HEK293 (cell line): ENCODE measurements at regions not wholly inside any gene's neighbourhood (a gene's known extent, or its start where the extent isn't known, plus 50 kb on each side); places are given as distances from the start of the nearest gene placed in this dataset.

Experiments used
- CTCF ChIA-PET: fragments of 350-600 bp; formaldehyde crosslinking; extraction: SDS; loops from one replicate; lab custom pipeline; 2021; ENCODE audit warnings: antibody characterized with exemption; lab: Yijun Ruan, JAX
- POLR2A ChIA-PET: fragments of 300-600 bp; formaldehyde crosslinking; extraction: SDS; loops from one replicate; lab custom pipeline; 2020; ENCODE audit warnings: antibody characterized with exemption, inconsistent platforms; lab: Yijun Ruan, JAX
- H3K27ac ChIP-seq: fragments of 200-500 bp; sonication (Bioruptor generic); 2 replicates; pipeline ENCODE4 v1.5.1; 2014; ENCODE audit warnings: low read depth, low read length, control low read depth, inconsistent platforms; ENCODE audit errors: extremely low read depth
- H3K36me3 ChIP-seq, 2 experiments: fragments of 200-500 bp in 1 of 2; sonication (Bioruptor generic) in 1 of 2; 1 replicate in 1 of 2; 2 replicates in 1 of 2; pipeline ENCODE4 v1.5.1; 2014 to 2017; ENCODE audit warnings: inconsistent platforms in 2 of 2, low read length in 2 of 2; ENCODE audit not compliant: control insufficient read depth in 2 of 2, insufficient read depth in 1 of 2
- H3K4me1 ChIP-seq: fragments of 200-500 bp; sonication (Bioruptor generic); 2 replicates; pipeline ENCODE4 v1.5.1; 2014; ENCODE audit warnings: mild to moderate bottlenecking, low read length, inconsistent platforms; ENCODE audit not compliant: control insufficient read depth, insufficient read depth
- H3K4me3 ChIP-seq: 2 replicates; pipeline ENCODE4 v1.5.1; 2011; ENCODE audit warnings: low read depth, mild to moderate bottlenecking, control low read depth, low read length, moderate library complexity
- H3K9me3 ChIP-seq: fragments of 200-500 bp; sonication (Bioruptor generic); 2 replicates; pipeline ENCODE4 v1.5.1; 2014; ENCODE audit warnings: low read depth, low read length, inconsistent platforms; ENCODE audit not compliant: control insufficient read depth, insufficient read depth
- EGR2 ChIP-seq: fragments of 450-650 bp; formaldehyde crosslinking; IDR thresholded peaks from 2 replicates; pipeline ENCODE4 v1.5.1; 2016; ENCODE audit warnings: low read depth, missing biosample characterization, missing genetic modification characterization
- GLI4 ChIP-seq: fragments of 450-650 bp; formaldehyde crosslinking; IDR thresholded peaks from 2 replicates; pipeline ENCODE4 v1.5.1; 2016; ENCODE audit warnings: missing biosample characterization, missing genetic modification characterization
- GLIS2 ChIP-seq: fragments of 450-650 bp; formaldehyde crosslinking; IDR thresholded peaks from 2 replicates; pipeline ENCODE4 v1.5.1; 2016; ENCODE audit warnings: missing biosample characterization, missing genetic modification characterization
- OVOL3 ChIP-seq: fragments of 450-650 bp; formaldehyde crosslinking; IDR thresholded peaks from 2 replicates; pipeline ENCODE4 v1.5.1; 2016; ENCODE audit warnings: missing biosample characterization, missing genetic modification characterization
- SP2 ChIP-seq: fragments of 450-650 bp; formaldehyde crosslinking; IDR thresholded peaks from 2 replicates; pipeline ENCODE4 v1.5.1; 2016; ENCODE audit warnings: missing biosample characterization, missing genetic modification characterization
- YY1 ChIP-seq: fragments of 450-650 bp; formaldehyde crosslinking; IDR thresholded peaks from 2 replicates; pipeline ENCODE4 v1.5.1; 2018; ENCODE audit warnings: missing biosample characterization, missing genetic modification characterization
- YY2 ChIP-seq: fragments of 450-650 bp; formaldehyde crosslinking; IDR thresholded peaks from 2 replicates; pipeline ENCODE4 v1.5.1; 2016; ENCODE audit warnings: missing biosample characterization, missing genetic modification characterization
- ZBTB7A ChIP-seq: fragments of 450-650 bp; formaldehyde crosslinking; IDR thresholded peaks from 2 replicates; pipeline ENCODE4 v1.5.1; 2016; ENCODE audit warnings: low read depth, missing biosample characterization, missing genetic modification characterization
- ZEB2 ChIP-seq: fragments of 450-650 bp; formaldehyde crosslinking; IDR thresholded peaks from 2 replicates; pipeline ENCODE4 v1.5.1; 2016; ENCODE audit warnings: missing biosample characterization, missing genetic modification characterization
- ZFP3 ChIP-seq: fragments of 450-650 bp; formaldehyde crosslinking; IDR thresholded peaks from 2 replicates; pipeline ENCODE4 v1.5.1; 2016; ENCODE audit warnings: low read depth, missing biosample characterization, missing genetic modification characterization
- ZNF10 ChIP-seq: fragments of 450-650 bp; formaldehyde crosslinking; IDR thresholded peaks from 2 replicates; pipeline ENCODE4 v1.5.1; 2017; ENCODE audit warnings: missing biosample characterization, missing genetic modification characterization
- ZNF133 ChIP-seq: fragments of 450-650 bp; formaldehyde crosslinking; IDR thresholded peaks from 2 replicates; pipeline ENCODE4 v1.5.1; 2016; ENCODE audit warnings: missing biosample characterization, missing genetic modification characterization
- ZNF223 ChIP-seq: fragments of 450-650 bp; formaldehyde crosslinking; IDR thresholded peaks from 2 replicates; pipeline ENCODE4 v1.5.1; 2016; ENCODE audit warnings: missing biosample characterization, missing genetic modification characterization
- ZNF274 ChIP-seq, 2 experiments: fragments of 200-500 bp in 1 of 2; fragments of 450-650 bp in 1 of 2; sonication (Bioruptor generic) in 1 of 2; formaldehyde crosslinking in 1 of 2; IDR thresholded peaks; 2 replicates each; pipeline versions ENCODE4 v1.5.1 to v1.6.1; 2014 to 2016; ENCODE audit warnings: borderline replicate concordance in 1 of 2, inconsistent platforms in 1 of 2, low read length in 1 of 2, missing biosample characterization in 1 of 2, missing genetic modification characterization in 1 of 2
- ZNF350 ChIP-seq: fragments of 450-650 bp; formaldehyde crosslinking; IDR thresholded peaks from 2 replicates; pipeline ENCODE4 v1.5.0; 2017; ENCODE audit warnings: missing biosample characterization, mild to moderate bottlenecking, missing genetic modification characterization
- ZNF37A ChIP-seq: fragments of 450-650 bp; IDR thresholded peaks from 2 replicates; pipeline ENCODE4 v1.5.1; 2018; ENCODE audit warnings: missing biosample characterization, missing genetic modification characterization
- ZNF560 ChIP-seq: fragments of 450-650 bp; formaldehyde crosslinking; IDR thresholded peaks from 2 replicates; pipeline ENCODE4 v1.5.1; 2017; ENCODE audit warnings: missing biosample characterization, missing genetic modification characterization, borderline replicate concordance
- ZNF626 ChIP-seq: fragments of 450-650 bp; sonication (Bioruptor Pico); formaldehyde crosslinking; IDR thresholded peaks from 2 replicates; pipeline ENCODE4 v1.5.1; 2018; ENCODE audit warnings: missing biosample characterization, missing genetic modification characterization, inconsistent platforms
- ZNF701 ChIP-seq: fragments of 450-650 bp; formaldehyde crosslinking; IDR thresholded peaks from 2 replicates; pipeline ENCODE4 v1.5.1; 2016; ENCODE audit warnings: missing biosample characterization, missing genetic modification characterization
- ZSCAN16 ChIP-seq: fragments of 450-650 bp; formaldehyde crosslinking; IDR thresholded peaks from 2 replicates; pipeline ENCODE4 v1.5.1; 2016; ENCODE audit warnings: missing biosample characterization, missing genetic modification characterization
- TF ChIP-seq, protein P1 (sequence below): fragments of 450-650 bp; formaldehyde crosslinking; conservative IDR thresholded peaks from 2 replicates; pipeline ENCODE4 v1.5.1; 2016; ENCODE audit warnings: low read depth, missing biosample characterization, missing genetic modification characterization
- TF ChIP-seq, protein P2 (sequence below): fragments of 450-650 bp; formaldehyde crosslinking; IDR thresholded peaks from 2 replicates; pipeline ENCODE4 v1.5.1; 2016; ENCODE audit warnings: missing biosample characterization, missing genetic modification characterization
- TF ChIP-seq, protein P3 (sequence below): fragments of 450-650 bp; formaldehyde crosslinking; IDR thresholded peaks from 2 replicates; pipeline ENCODE4 v1.5.1; 2016; ENCODE audit warnings: missing biosample characterization, missing genetic modification characterization

DNA sequence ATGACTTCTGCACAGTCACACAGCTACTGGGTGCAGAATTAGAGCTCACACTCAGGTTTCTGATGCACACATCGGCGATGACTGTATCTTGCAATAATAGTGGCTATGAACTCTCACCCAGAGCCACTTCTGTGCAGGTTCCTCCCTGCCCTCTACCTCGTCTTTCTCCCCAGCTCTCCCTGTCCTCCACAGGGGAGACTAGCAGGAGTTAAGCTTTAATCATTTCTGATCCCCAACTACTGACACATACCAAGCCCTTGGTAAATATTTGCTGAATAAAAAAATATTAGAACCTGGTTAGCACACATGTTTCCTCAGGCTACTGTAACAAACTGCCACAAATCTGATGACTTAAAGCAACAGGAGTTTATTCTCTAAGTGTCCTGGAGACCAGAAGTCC, 222.7 kb upstream of the FOXA2 start (continued):
- TF ChIP-seq, protein P1, sequence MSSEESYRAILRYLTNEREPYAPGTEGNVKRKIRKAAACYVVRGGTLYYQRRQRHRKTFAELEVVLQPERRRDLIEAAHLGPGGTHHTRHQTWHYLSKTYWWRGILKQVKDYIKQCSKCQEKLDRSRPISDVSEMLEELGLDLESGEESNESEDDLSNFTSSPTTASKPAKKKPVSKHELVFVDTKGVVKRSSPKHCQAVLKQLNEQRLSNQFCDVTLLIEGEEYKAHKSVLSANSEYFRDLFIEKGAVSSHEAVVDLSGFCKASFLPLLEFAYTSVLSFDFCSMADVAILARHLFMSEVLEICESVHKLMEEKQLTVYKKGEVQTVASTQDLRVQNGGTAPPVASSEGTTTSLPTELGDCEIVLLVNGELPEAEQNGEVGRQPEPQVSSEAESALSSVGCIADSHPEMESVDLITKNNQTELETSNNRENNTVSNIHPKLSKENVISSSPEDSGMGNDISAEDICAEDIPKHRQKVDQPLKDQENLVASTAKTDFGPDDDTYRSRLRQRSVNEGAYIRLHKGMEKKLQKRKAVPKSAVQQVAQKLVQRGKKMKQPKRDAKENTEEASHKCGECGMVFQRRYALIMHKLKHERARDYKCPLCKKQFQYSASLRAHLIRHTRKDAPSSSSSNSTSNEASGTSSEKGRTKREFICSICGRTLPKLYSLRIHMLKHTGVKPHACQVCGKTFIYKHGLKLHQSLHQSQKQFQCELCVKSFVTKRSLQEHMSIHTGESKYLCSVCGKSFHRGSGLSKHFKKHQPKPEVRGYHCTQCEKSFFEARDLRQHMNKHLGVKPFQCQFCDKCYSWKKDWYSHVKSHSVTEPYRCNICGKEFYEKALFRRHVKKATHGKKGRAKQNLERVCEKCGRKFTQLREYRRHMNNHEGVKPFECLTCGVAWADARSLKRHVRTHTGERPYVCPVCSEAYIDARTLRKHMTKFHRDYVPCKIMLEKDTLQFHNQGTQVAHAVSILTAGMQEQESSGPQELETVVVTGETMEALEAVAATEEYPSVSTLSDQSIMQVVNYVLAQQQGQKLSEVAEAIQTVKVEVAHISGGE = no peak
- TF ChIP-seq ZNF560 (tag by site-specific recombination) = no peak

DNA sequence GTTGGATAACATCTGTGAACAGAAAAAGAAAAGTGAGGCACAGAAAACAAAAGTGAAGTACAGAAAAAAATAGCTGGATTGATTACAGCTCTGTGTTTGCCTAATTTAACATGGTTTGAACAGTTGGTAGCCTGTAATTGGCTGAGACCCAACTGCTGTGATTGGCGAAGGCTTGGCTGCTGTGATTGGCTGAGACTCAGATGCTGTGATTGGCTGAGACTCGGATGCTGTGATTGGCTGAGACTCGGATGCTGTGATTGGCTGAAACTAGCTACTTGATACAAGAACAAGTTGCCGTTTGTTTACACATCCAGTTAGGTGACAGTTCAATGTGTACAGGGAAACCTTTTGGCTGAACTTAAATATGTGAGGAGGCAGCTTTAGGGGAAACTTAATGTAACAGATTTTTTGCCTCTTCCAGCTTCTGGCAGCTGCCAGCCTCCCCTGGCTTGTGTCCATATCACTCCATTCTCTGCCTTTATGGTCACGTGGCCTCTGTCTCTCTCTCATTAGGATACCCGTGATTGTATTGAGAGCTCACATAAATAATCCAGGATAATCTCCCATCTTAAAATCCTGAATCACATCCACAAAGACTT, 223.4 kb upstream of the FOXA2 start:
- CTCF ChIA-PET = interaction anchor here (1.0 to 1.4 kb wide), 3 partner anchors 11 to 118 kb away, joined by 3 to 6 read pairs (median 3); no protein-coding TSS in a partner anchor
- Histone ChIP-seq H3K4me3 (no peak overlapping the region), H3K27ac (no peak overlapping the region)
- TF ChIP-seq ZNF274 (IDR thresholded peaks at IDR 0.05; ENCODE audit: low read length) = no peak
- no peak for TF ChIP-seq ZNF274 (tag by site-specific recombination; IDR thresholded peaks at IDR 0.05; ENCODE audit: borderline replicate concordance)
- 0 out of 2 replicates have a peak, but pooled peaks have one; percentile 18 for TF ChIP-seq SP2 (tag by site-specific recombination)
- TF ChIP-seq, all 188 proteins: peak for 1
- Histone ChIP-seq H3K4me1 (no peaks in the 10 kb centered on the region), H3K9me3 (no peaks in the 10 kb centered on the region), H3K36me3 (no peaks in the 10 kb centered on the region)
- POLR2A ChIA-PET = no interaction called here

DNA sequence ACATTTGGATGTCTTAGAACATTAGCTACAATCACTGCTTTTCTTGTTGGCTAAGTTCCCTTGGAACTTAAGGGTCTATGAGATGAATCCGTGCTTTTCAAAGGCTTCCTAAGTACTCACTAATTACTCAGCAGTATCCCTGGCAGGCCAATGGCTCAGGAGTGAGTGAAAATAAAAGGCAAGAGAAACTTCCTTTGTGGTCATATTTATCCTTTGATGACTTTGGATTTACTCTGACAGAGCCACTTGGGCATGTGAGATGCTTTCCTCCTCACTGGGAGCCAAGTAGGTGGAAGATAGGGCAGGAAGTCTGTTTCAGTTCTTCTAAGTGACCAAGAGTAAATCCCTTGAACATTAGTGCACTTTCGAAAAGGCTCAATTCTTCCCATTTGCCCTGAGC, 224.3 kb upstream of the FOXA2 start:
- H3K4me1 ChIP-seq = no peaks in the 10 kb centered on the region
- ChIA-PET POLR2A (no interaction called here), CTCF (interaction anchor here (1.4 kb wide), 1 partner anchor 117 kb away, joined by 6 read pairs; no protein-coding TSS in a partner anchor)
- H3K36me3 ChIP-seq = no peaks in the 10 kb centered on the region
- H3K27ac ChIP-seq = no peak overlapping the region
- H3K4me3 ChIP-seq = no peak overlapping the region
- no peaks in the 10 kb centered on the region for H3K9me3 ChIP-seq
- TF ChIP-seq ZNF133 (no peak), ZFP3 (tag by site-specific recombination) (no peak), ZNF350 (tag by site-specific recombination) (no peak), ZSCAN16 (no peak), ZNF626 (tag by site-specific recombination) (no peak), ZNF37A (no peak), ZNF223 (tag by site-specific recombination) (no peak), ZNF701 (tag by site-specific recombination) (no peak), GLIS2 (tag by site-specific recombination) (no peak), ZNF10 (tag by site-specific recombination) (no peak), ZEB2 (tag by site-specific recombination) (no peak), OVOL3 (tag by site-specific recombination) (no peak), ZBTB7A (tag by site-specific recombination) (no peak), YY2 (tag by site-specific recombination) (no peak), EGR2 (tag by site-specific recombination) (no peak), YY1 (tag by site-specific recombination) (no peak), GLI4 (tag by site-specific recombination) (no peak)
- TF ChIP-seq, protein P2, sequence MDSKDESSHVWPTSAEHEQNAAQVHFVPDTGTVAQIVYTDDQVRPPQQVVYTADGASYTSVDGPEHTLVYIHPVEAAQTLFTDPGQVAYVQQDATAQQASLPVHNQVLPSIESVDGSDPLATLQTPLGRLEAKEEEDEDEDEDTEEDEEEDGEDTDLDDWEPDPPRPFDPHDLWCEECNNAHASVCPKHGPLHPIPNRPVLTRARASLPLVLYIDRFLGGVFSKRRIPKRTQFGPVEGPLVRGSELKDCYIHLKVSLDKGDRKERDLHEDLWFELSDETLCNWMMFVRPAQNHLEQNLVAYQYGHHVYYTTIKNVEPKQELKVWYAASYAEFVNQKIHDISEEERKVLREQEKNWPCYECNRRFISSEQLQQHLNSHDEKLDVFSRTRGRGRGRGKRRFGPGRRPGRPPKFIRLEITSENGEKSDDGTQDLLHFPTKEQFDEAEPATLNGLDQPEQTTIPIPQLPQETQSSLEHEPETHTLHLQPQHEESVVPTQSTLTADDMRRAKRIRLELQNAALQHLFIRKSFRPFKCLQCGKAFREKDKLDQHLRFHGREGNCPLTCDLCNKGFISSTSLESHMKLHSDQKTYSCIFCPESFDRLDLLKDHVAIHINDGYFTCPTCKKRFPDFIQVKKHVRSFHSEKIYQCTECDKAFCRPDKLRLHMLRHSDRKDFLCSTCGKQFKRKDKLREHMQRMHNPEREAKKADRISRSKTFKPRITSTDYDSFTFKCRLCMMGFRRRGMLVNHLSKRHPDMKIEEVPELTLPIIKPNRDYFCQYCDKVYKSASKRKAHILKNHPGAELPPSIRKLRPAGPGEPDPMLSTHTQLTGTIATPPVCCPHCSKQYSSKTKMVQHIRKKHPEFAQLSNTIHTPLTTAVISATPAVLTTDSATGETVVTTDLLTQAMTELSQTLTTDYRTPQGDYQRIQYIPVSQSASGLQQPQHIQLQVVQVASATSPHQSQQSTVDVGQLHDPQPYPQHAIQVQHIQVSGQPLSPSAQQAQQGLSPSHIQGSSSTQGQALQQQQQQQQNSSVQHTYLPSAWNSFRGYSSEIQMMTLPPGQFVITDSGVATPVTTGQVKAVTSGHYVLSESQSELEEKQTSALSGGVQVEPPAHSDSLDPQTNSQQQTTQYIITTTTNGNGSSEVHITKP (tag by site-specific recombination) = no peak
- TF ChIP-seq, protein P3, sequence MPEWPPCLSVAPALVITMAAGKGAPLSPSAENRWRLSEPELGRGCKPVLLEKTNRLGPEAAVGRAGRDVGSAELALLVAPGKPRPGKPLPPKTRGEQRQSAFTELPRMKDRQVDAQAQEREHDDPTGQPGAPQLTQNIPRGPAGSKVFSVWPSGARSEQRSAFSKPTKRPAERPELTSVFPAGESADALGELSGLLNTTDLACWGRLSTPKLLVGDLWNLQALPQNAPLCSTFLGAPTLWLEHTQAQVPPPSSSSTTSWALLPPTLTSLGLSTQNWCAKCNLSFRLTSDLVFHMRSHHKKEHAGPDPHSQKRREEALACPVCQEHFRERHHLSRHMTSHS (tag by site-specific recombination) = no peak
- TF ChIP-seq, all 188 proteins: peak for 0
